HG03135 (cell line): ENCODE measurements at regions not wholly inside any gene's neighbourhood (a gene's known extent, or its start where the extent isn't known, plus 50 kb on each side); places are given as distances from the start of the nearest gene placed in this dataset.

ENCODE experiments used
- ATAC-seq: cut with Tn5 transposase; IDR thresholded peaks from one replicate; pipeline ENCODE4 v1.9.1; 2021; ENCODE audit warnings: mild to moderate bottlenecking, moderate library complexity; ENCODE audit not compliant: unreplicated experiment

DNA sequence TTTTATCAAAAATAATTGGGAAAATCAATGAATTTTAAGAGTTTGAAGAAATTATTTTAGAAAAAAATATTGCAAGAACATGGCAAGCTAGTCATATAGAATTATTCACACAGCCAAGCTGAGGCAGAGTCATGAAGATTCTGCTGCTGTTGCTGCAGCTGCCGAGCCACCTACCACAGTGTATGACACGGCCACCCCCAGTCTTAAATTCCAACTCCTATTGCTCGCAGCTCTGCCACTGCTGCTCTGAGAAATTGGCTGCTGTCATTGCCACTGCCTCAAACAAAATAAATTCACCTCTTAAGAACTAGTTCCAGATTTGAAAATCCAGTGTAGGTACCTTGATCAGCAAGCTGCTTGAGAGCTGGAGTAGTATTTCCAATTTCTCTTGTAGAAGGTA is 1318.8 kb upstream of the ACO1 start:
- ATAC-seq, result no peak

- ATAC-seq, result no peak
These were observed 1317.0 kb upstream of the ACO1 start for GRCh38 chr9:31067418-31067817.

DNA sequence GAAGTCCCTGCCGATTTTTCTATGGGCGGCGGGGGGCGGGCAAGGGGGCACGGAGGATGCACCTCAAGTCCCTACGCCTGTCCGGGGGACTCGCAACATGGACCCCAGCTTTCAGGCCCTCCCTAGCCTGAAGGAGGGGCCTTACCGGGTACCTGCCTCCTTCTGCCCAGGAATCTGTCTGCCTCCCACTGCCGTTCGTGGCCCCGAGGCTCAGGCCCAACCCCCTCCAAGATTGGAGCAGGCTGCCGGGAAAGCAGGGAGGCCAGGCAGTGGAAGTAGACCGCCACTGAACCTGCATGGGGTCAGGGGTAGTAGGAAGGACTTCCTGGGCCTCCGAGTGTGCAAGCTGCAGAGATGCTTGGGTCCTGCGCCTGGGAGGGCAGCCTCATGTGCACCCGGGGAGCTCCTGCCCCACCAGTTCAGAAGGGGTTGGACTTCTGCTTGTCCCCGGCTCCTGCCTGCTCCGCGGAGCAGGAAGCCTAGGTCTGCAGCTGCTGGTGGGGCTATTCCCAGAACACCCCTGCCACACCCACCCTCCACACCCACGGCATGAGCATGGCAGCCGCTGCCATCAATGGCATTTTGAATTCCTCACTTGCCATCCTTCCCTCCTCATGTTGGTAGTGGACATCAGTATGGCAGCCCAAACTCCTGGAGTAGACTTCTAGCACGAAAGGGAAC is 1312.7 kb upstream of the ACO1 start:
- ATAC-seq, result no peak

DNA sequence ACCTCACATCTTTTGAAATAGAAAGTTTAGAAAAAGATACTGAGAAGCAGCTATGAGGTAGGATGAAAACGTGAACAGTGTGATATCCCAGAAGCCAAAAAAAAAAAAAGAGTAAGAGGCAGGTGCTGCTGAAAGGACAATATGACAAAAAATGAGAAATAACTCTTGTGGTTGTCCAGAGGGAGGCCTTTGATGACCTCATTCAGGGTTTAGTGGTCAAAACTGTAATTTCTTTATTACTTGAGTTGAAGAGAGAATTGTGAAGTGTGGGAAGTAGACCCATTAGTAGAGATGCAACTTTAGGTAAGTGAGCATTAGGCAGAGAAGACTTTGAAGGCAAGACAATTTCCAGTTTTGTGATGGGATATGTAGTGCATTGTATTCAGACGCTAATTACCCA is 1306.3 kb upstream of the ACO1 start:
- no peak for ATAC-seq

- ATAC-seq, result no peak
These were observed 1300.1 kb upstream of the ACO1 start for GRCh38 chr9:31084350-31084749.

GRCh38 chr9:31089549-31090221 is 1294.8 kb upstream of the ACO1 start:
- no peak for ATAC-seq

GRCh38 chr9:31100311-31100710 is 1284.1 kb upstream of the ACO1 start:
- ATAC-seq, result no peak

DNA sequence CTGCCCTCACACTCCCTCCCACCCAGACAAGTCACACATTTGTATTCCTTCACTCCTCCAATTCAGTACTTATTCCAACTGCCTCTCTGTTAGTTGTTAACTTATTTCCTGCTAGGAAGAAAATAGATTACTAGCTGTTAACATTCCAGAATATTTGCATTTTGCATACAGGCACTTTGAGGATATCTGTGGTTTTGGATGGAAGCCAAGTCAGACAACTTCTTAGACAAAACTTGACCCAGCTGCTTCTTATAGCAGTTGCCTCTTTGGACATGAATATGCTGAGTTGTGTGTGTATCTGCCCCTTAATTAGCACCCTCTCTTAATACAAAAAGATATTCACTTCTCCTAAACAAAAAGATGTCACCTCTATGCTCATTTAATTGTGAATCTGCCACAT is 1280.6 kb upstream of the ACO1 start:
- ATAC-seq, result no peak

DNA sequence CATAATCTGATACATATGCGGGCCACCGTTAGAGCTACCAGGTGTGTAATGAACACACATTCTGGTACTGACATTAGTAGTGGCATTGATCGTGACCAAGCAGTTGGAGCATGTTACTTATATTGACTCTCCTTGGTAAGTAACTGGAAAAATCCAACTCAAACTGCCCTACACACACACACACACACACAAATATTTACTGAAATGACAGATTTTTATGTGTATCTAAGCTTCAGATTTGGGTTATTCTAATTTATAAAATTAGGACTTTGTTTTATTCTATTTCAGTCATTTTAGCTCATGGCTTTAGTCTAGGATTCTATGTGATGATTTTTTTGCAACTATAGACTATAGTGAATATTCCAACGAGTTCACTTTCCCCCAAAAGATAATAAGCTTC is 1280.2 kb upstream of the ACO1 start:
- ATAC-seq, result no peak

DNA sequence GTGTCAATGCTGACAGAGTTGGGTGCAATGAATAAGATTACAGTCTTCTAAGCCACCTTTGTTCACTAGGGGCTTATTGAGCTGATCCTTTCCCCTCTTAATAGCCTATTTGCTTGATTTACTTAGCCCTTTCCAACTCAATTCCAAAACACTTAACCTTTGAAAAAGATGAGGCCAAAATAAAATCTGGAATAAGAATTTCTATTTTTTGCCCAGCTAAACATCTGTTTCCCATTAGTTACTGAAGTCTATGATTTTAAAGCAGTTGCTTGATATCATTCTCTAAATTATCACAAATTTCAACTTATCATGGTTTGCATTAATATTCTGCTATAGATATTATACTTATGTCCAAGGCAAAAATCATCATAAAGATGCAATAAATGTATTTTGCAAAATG is 1272.0 kb upstream of the ACO1 start:
- ATAC-seq, result no peak

GRCh38 chr9:31114346-31114745 is 1270.1 kb upstream of the ACO1 start:
- no peak for ATAC-seq

DNA sequence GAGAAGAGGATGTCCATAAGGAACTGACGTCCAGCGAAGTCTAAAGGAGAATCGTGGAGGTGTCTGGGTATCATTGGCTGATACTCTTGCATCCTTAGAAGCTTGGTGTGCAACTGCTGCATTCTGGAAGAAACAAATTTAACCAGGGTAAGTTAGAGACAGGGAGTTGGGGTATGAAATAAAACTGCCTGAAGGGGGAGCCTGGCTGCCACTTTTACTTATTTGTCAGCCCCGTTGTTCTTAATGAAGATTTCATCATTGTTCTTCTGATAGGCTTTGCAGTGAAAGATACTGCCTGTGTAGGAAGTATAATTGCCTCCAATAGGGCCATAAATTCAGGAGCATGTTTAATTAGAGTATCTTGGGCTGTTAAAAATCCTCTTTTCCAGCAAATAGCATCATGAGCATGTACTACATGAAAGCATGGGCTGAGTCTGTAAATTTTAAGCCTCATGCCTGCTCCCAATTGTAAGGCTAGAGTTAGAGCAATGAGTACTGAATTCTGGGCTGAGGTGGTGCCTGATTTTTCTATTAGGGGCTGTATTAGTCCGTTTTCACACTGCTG is 1264.5 kb upstream of the ACO1 start:
- no peak for ATAC-seq

- ATAC-seq, result no peak
These were observed 1260.1 kb upstream of the ACO1 start for GRCh38 chr9:31124389-31124788.

GRCh38 chr9:31135567-31135966 is 1248.9 kb upstream of the ACO1 start:
- no peak for ATAC-seq

DNA sequence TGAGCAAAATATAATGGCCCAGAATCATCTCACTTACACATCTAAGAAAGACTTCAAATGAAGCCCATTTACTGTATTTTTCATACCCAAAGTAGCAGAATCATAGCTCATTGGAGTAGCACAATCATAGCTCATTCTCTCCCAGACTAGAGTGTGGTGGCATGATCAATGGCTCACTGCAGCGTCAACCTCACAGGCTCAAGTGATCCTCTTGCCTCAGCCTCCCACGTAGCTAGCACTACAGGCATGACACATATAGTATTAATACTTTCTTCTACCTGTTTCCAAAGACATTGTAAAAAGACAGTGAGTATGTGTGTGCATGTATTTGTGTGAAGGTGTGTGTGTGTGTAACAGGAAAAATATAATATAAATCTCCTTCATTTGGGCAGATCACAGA is 1247.9 kb upstream of the ACO1 start:
- no peak for ATAC-seq

DNA sequence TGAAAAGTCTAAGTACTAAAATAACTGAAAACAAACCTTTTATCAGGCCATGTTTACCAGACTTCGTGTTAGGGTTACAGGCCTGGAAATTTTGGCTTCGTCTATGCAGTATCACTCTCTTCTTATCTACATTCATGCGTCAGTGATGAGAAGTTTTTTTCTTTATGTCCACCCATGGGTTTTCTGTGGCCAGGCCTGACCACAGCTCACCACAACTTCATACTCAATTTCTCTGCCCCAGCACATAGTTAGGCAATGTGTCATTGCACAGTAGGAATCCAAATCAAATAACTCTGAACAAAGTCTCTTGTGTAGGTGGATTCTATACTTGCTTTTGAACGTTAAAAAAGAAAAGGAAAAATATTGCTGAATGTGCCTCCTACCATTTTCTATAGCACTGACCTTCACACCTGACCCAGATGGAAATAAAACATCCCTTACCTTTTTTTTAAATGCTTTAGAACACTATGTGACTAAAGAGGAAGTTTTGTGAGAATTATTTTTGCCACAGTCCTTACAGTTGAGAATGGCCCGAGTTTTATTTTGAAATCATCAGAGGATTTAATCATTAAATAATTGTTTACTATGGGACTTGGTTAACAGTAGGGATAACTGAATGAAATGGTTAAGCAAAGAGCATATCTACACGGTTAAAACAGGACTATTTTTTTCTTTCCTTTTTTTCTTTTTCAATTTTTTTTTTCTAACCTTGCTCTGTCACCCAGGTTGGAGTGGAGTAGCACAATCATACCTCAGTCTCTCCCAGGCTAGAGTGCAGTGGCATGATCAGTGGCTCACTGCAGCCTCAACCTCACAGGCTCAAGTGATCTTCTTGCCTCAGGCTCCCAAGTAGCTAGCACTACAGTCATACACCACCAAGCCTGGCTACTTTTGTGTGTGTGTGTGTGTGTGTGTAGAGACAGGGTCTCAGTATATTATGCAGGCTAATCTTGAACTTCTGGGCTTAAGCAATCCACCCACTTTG is 1247.0 kb upstream of the ACO1 start:
- ATAC-seq, result no peak

DNA sequence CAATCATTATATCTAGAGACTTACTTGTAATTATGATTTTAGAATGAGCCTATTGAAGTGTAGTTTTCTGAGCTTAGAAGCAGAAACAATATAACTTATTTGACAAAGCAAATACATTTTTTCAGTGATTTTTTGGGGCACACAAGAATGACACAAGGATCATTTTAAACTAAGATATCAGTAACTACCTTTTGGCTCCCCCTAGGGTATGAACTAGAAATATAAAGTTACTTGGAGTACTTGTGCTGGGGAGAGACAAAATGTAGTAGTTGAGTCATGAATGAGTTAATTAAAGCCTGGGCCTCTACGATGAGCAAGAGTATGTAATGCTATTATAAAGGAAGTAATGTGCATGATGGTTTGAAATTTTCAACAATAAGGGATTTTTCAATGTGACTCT is 1244.1 kb upstream of the ACO1 start:
- ATAC-seq, result no peak

DNA sequence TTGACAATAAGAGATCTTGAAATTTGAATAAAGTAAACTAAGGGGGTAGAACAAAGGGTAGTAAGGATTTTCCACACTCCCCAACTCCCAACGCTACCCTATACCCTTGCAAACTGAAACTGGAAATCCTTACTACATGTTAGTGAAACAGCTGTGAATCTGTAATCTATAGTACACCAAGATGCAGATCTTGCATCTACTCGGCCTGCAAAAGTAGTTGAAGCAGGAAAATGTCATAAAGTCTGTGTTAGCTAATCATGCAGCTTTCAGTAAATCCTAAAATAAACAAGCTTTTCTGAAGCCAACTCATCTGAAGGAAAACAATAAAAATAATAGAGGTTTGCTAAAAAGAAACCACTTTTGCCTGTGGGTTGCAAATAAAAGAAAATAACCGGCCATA is 1242.0 kb upstream of the ACO1 start:
- no peak for ATAC-seq

- no peak for ATAC-seq
These were observed 1239.8 kb upstream of the ACO1 start for GRCh38 chr9:31144614-31145013.

- no peak for ATAC-seq
These were observed 1237.8 kb upstream of the ACO1 start for GRCh38 chr9:31146485-31147166.
